OCI-LY1 (cell line): ENCODE measurements at regions not wholly inside any gene's neighbourhood (a gene's known extent, or its start where the extent isn't known, plus 50 kb on each side); places are given as distances from the start of the nearest gene placed in this dataset.

Source experiments
- CTCF ChIP-seq: fragments of 200-600 bp; sonication (generic), shearing (Covaris generic); IDR thresholded peaks from 2 replicates; pipeline ENCODE4 v1.5.1; 2017; ENCODE audit warnings: mild to moderate bottlenecking, antibody characterized with exemption, low read length, moderate library complexity, mixed read lengths
- EZH2 ChIP-seq: fragments of 200-600 bp; sonication (generic), shearing (Covaris generic); IDR thresholded peaks from 2 replicates; pipeline ENCODE4 v1.8.0; 2017; ENCODE audit warnings: borderline replicate concordance, mixed run types, mild to moderate bottlenecking, antibody characterized with exemption, low read length, moderate library complexity, mixed read lengths

DNA sequence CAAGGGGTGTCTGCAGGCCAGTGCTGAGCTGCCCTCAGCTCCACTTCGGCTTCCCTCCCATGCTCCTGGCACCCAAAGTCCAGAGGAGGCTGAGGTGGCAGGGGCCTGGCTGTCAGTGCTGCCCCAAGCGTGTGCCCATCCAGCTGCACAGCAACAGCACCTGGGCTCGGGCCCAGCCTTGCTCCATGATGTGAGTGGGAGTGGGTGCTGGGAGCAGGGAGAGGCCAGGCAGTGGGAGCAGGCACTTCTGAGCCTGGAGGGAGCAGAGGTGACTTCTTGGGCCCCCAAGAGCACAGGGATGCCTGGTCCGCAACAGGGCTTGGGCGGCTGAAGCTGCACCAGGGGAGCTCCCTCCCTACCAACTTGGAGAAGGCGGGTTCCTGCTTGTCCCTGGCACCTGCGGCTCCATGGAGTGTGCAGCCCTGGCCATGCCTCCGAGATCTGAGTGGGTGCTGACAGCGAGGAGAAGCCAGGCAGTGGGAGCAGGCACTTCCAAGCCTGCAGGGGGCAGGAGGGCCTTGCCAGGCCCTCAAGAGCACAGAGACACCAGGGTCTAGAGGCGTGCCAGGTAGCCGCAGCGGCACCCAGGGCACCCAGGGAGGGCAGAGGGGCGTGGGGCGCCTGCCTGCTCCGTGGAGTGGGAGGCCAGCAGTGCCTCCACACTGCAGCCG is 366.7 kb upstream of the SGO1 start:
- TF ChIP-seq CTCF (no peak), EZH2 (no peak)
